Spleen (tissue), 11 donors: ENCODE measurements at regions not wholly inside any gene's neighbourhood (a gene's known extent, or its start where the extent isn't known, plus 50 kb on each side); places are given as distances from the start of the nearest gene placed in this dataset.

ENCODE experiments used
- DNase-seq: peaks from one replicate; pipeline ENCODE4 v3.0.0-alpha.2; 2020
- H3K27ac ChIP-seq, 8 donors: fragments of 200-600 bp; sonication (generic) in 7 of 8; 1 replicate in 4 of 8; 2 replicates in 4 of 8; pipeline versions ENCODE4 v1.5.0 to v1.8.0; 2016 to 2021; ENCODE audit warnings: inconsistent platforms in 4 of 8, mild to moderate bottlenecking in 4 of 8, moderate library complexity in 1 of 8
- H3K27me3 ChIP-seq, 7 donors: fragments of 200-600 bp; sonication (generic) in 6 of 7; replicated peaks in 1 of 7; 1 replicate in 4 of 7; 2 replicates in 3 of 7; pipeline versions ENCODE4 v1.5.0 to v1.8.0; 2016 to 2021; ENCODE audit warnings: inconsistent platforms in 3 of 7, mild to moderate bottlenecking in 1 of 7
- H3K36me3 ChIP-seq, 6 donors: fragments of 200-600 bp; sonication (generic) in 5 of 6; 1 replicate in 4 of 6; 2 replicates in 2 of 6; pipeline versions ENCODE4 v1.5.0 to v1.8.0; 2016 to 2021; ENCODE audit warnings: inconsistent platforms in 2 of 6
- H3K4me1 ChIP-seq, 6 donors: fragments of 200-600 bp; sonication (generic) in 5 of 6; 1 replicate in 3 of 6; 2 replicates in 3 of 6; pipeline versions ENCODE4 v1.5.0 to v1.8.0; 2016 to 2021; ENCODE audit warnings: inconsistent platforms in 3 of 6
- H3K4me3 ChIP-seq, 8 donors: fragments of 200-600 bp; sonication (generic) in 7 of 8; 1 replicate in 4 of 8; 2 replicates in 4 of 8; pipeline versions ENCODE4 v1.5.0 to v1.8.0; 2016 to 2021; ENCODE audit warnings: inconsistent platforms in 4 of 8, mild to moderate bottlenecking in 4 of 8, moderate library complexity in 2 of 8
- H3K9me3 ChIP-seq, 8 donors: fragments of 200-600 bp; sonication (generic) in 7 of 8; 1 replicate in 4 of 8; 2 replicates in 4 of 8; pipeline versions ENCODE4 v1.5.0 to v1.8.0; 2016 to 2021; ENCODE audit warnings: inconsistent platforms in 4 of 8
- POLR2A ChIP-seq, 3 donors: fragments of 450-650 bp; IDR thresholded peaks; one replicate each; pipeline ENCODE4 v1.5.1; 2017; ENCODE audit warnings: antibody characterized with exemption in 3 of 3, mild to moderate bottlenecking in 1 of 3
- POLR2AphosphoS5 ChIP-seq, 3 donors: sonication (generic); formaldehyde crosslinking; IDR thresholded peaks; one replicate each; pipeline ENCODE4 v1.5.1; 2017; ENCODE audit warnings: antibody characterized with exemption in 3 of 3
- WGBS, 5 donors: extraction: QIAGEN DNeasy Blood & Tissue Kit in 3 of 5; methylation state at CpG; one replicate each; pipeline versions ENCODE4 v1.1.5 to v1.1.7; 2013 to 2018; 5-methylcytosine and 5-hydroxymethylcytosine counted together
- intact Hi-C: fragments of 100-400 bp; cut with DNase I; formaldehyde crosslinking; loops from one replicate; pipeline ENCODE4 v1.15.0; 2023; ENCODE audit warnings: low total_unique reads
- TF ChIP-seq, protein P1 (sequence below), 11 experiments: fragments of 200-600 bp in 7 of 11; fragments of 450-650 bp in 4 of 11; sonication (generic) in 4 of 11; IDR thresholded peaks in 8 of 11; conservative IDR thresholded peaks in 3 of 11; 1 replicate in 7 of 11; 2 replicates in 4 of 11; pipeline versions ENCODE4 v1.4.0 to v1.8.0; 2016 to 2021; ENCODE audit warnings: antibody characterized with exemption in 11 of 11, inconsistent platforms in 4 of 11, mild to moderate bottlenecking in 1 of 11
- donor health status: healthy with polysubstance abuse.
- donor health status: DM: no; HTN: no; CAD: no; lungs with moderate emphysema.
- donor health status: DM: no; HTN: no; CAD: no.
- donor health status: Bipolar disorder and iron deficiency.
- donor health status: healthy.
- donor health status: DM: no; HTN: no; CAD: no.
- donor health status: DM: yes; HTN: yes; CAD: no.

GRCh38 chr20:40634891-40635290, 54.1 kb downstream of the MAFB start:
- Histone ChIP-seq H3K4me3 (no peak overlapping the region), H3K4me1 (peaks cover 0 to 9% (median 0%) of the 10 kb centered on the region in 6 donors), H3K27ac (no peak overlapping the region), H3K9me3 (no peaks in the 10 kb centered on the region), H3K36me3 (no peaks in the 10 kb centered on the region), H3K27me3 (no peaks in the 10 kb centered on the region)
- intact Hi-C loops: no loop called here
- WGBS, 5 donors: 67 to 84% (median 71%) methylated on average over 3 of the region's 3 CpGs
- no peak for DNase-seq
- TF ChIP-seq POLR2AphosphoS5 (IDR thresholded peaks at IDR 0.05): no peak
- TF ChIP-seq, protein P1, sequence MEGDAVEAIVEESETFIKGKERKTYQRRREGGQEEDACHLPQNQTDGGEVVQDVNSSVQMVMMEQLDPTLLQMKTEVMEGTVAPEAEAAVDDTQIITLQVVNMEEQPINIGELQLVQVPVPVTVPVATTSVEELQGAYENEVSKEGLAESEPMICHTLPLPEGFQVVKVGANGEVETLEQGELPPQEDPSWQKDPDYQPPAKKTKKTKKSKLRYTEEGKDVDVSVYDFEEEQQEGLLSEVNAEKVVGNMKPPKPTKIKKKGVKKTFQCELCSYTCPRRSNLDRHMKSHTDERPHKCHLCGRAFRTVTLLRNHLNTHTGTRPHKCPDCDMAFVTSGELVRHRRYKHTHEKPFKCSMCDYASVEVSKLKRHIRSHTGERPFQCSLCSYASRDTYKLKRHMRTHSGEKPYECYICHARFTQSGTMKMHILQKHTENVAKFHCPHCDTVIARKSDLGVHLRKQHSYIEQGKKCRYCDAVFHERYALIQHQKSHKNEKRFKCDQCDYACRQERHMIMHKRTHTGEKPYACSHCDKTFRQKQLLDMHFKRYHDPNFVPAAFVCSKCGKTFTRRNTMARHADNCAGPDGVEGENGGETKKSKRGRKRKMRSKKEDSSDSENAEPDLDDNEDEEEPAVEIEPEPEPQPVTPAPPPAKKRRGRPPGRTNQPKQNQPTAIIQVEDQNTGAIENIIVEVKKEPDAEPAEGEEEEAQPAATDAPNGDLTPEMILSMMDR (IDR thresholded peaks at IDR 0.05 in 8 of 11, conservative IDR thresholded peaks at IDR 0.05 in 3 of 11): no peak
- TF ChIP-seq POLR2A (IDR thresholded peaks at IDR 0.05): no peak

GRCh38 chr20:40633123-40633850, 55.7 kb downstream of the MAFB start:
- Histone ChIP-seq H3K9me3 (no peaks in the 10 kb centered on the region), H3K36me3 (no peaks in the 10 kb centered on the region), H3K27me3 (no peaks in the 10 kb centered on the region), H3K27ac (no peak overlapping the region), H3K4me3 (no peak overlapping the region), H3K4me1 (no peaks in the 10 kb centered on the region)
- TF ChIP-seq POLR2A (IDR thresholded peaks at IDR 0.05): no peak
- TF ChIP-seq, protein P1 (IDR thresholded peaks at IDR 0.05 in 8 of 11, conservative IDR thresholded peaks at IDR 0.05 in 3 of 11): no peak
- TF ChIP-seq POLR2AphosphoS5 (IDR thresholded peaks at IDR 0.05): no peak
- intact Hi-C loops: no loop called here
- 72 to 85% (median 76%) methylated on average over 3 to 5 of the region's 5 CpGs for WGBS, 5 donors
- no peak for DNase-seq

- Histone ChIP-seq H3K9me3 (no peaks in the 10 kb centered on the region), H3K4me1 (no peaks in the 10 kb centered on the region), H3K27me3 (no peaks in the 10 kb centered on the region), H3K4me3 (no peak overlapping the region), H3K27ac (no peak overlapping the region), H3K36me3 (no peaks in the 10 kb centered on the region)
- intact Hi-C loops: no loop called here
- DNase-seq: no peak
- WGBS, 5 donors: 75 to 88% (median 87%) methylated on average over 10 of the region's 10 CpGs
- TF ChIP-seq POLR2AphosphoS5 (IDR thresholded peaks at IDR 0.05) (no peak), POLR2A (IDR thresholded peaks at IDR 0.05) (no peak)
- TF ChIP-seq, protein P1 (IDR thresholded peaks at IDR 0.05 in 8 of 11, conservative IDR thresholded peaks at IDR 0.05 in 3 of 11): no peak
Observed at GRCh38 chr20:40632346-40632976, 56.6 kb downstream of the MAFB start.

DNA sequence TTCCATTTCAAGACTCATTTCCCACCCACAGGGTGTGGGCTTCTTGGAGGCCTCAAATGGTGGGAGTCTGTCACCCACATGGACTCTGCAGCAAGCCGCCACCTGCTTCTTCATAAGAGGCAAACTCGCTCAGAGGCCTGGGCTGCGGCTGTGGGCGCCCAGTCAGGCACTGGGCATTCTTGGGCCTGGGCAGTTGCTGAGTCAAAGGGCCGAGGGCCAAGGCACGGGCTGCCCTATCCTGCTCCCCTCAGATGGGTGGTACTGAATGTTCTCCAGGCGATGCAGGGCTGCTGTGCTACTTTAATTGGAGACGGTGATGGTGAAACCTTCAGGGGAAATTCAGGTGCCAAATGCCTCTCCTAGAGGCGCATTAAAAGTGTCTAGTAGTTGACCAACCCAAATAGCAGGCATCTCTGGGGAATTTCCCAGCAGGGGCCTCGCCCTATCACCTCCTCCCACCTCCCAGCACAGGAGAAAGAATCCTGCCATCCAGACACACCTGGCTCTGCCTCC, 57.9 kb downstream of the MAFB start:
- intact Hi-C loops: no loop called here
- H3K4me3 ChIP-seq: no peak overlapping the region

More for the DNA sequence above, 57.9 kb downstream of the MAFB start:
- H3K9me3 ChIP-seq: peaks cover 0 to 12% (median 8%) of the 10 kb centered on the region in 8 donors
- 88 to 97% (median 92%) methylated on average over 8 to 10 of the region's 10 CpGs for WGBS, 5 donors
- no peaks in the 10 kb centered on the region for H3K27me3 ChIP-seq
- H3K27ac ChIP-seq: no peak overlapping the region
- H3K36me3 ChIP-seq: no peaks in the 10 kb centered on the region
- no peaks in the 10 kb centered on the region for H3K4me1 ChIP-seq
- TF ChIP-seq, protein P1 (IDR thresholded peaks at IDR 0.05 in 8 of 11, conservative IDR thresholded peaks at IDR 0.05 in 3 of 11): no peak
- TF ChIP-seq POLR2A (IDR thresholded peaks at IDR 0.05) (no peak), POLR2AphosphoS5 (IDR thresholded peaks at IDR 0.05) (no peak)
- no peak for DNase-seq
